NCI-H226 (cell line): ENCODE measurements at regions not wholly inside any gene's neighbourhood (a gene's known extent, or its start where the extent isn't known, plus 50 kb on each side); places are given as distances from the start of the nearest gene placed in this dataset.

Experiments used
- DNase-seq: peaks from one replicate; pipeline ENCODE4 v3.0.0-alpha.2; 2015

GRCh38 chr4:14496969-14497368 is 505.3 kb upstream of the CPEB2 start:
- DNase-seq = no peak

- no peak for DNase-seq
Measured at GRCh38 chr4:14504162-14504561, 498.1 kb upstream of the CPEB2 start.

DNA sequence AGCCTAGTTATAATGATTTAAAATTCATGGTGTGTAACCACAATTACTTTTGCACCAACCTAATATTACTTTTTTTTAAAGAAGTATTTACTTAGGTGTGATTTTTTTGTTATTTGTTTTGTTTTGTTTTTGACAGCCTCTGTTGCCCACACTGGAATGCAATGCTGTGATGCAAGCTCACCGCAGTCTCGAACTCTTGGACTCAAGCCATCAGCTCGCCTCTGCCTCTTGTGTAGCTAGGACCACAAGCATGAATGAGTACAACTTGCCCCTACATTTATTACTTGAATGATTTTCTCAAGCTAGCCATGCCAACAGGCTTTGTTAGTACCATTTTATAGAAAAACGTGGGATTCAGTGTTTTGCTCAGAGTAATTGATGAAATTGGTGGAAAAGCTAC is 488.8 kb upstream of the CPEB2 start:
- no peak for DNase-seq

GRCh38 chr4:14515556-14515955 is 486.7 kb upstream of the CPEB2 start:
- DNase-seq = no peak

- DNase-seq = no peak
Measured at GRCh38 chr4:14518136-14518535, 484.1 kb upstream of the CPEB2 start.

GRCh38 chr4:14520171-14520570 is 482.1 kb upstream of the CPEB2 start:
- DNase-seq = no peak

GRCh38 chr4:14524276-14524675 is 478.0 kb upstream of the CPEB2 start:
- DNase-seq = peak; percentile 58

- no peak for DNase-seq
Measured at GRCh38 chr4:14528918-14529317, 473.4 kb upstream of the CPEB2 start.

- DNase-seq = peak; percentile 6
Measured at GRCh38 chr4:14529653-14530052, 472.6 kb upstream of the CPEB2 start.

DNA sequence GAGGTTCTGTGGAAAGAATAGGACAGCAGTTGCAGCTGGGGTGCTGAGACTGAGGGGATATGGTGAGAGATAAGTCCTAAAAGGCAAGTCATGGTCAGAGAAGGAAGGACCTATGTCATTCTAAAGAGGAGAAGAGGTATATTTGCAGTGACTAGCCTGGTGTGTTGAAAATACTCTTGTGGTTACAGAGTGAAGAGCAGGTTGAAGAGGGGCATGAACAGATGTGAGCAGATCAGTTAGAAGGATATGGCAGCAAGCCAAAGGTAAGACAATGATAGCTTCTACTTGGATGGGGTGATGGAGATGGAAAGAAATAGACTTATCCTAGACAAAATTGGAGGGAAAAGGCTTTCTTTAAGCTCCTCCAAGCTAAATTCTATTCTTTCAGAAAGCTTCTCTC is 469.8 kb upstream of the CPEB2 start:
- no peak for DNase-seq

DNA sequence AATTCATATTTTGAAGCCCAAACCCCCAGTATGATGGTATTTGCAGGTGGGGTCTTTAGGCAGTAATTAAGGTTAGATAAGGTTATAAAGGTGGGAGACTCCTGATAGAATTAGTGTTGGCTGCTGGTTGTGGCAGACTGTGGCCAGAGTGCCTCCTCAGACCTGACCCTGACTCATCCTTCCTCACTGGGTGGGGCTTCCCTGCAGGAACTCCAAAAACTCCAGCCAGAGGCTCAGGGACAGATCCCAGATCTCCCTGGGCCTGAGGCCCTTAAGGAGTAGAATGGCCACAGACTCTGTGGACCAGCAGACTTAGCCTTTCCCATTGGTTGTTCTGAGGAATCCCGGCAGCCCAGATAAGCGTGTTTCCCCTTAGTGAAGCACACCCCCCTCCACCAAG is 463.0 kb upstream of the CPEB2 start:
- no peak for DNase-seq

GRCh38 chr4:14545163-14545562 is 457.1 kb upstream of the CPEB2 start:
- no peak for DNase-seq

DNA sequence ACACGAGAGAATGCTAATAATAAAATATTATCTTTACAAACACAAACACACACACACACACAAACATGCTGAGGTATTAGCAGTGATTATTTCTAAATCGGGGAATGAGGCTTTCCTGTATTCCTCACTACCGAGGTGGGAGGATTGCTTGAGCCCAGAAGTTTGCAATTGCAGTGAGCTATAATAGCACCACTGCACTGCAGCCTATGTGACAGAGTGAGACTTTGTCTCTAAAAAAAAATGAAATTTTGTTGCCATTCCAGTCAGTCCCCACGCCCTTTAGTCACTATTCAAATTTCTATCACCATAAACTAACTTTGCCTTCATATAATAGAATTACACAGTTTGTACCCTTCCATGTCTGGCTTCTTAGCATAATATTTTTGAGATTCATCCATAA is 456.5 kb upstream of the CPEB2 start:
- no peak for DNase-seq

- DNase-seq = no peak
Measured at GRCh38 chr4:14552119-14552518, 450.2 kb upstream of the CPEB2 start.

GRCh38 chr4:14559646-14560045 is 442.6 kb upstream of the CPEB2 start:
- DNase-seq = no peak

DNA sequence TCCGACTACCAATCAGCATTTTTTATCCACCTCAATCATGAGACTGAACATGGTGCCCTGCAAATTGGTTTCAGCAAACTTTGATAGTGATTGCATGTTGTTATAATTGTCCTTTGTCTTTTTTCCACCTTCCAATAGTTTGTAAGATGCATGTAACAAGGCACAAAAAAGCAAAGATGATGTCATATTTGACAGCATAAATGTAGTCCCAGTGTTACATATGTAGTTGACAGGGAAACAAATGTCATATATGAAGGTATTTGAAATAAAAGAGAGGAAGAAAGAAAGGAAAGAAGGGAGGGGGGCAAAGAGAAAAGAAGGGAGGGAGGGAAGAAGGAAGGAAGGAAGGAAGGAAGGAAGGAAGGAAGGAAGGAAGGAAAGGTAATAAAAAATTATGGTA is 441.7 kb upstream of the CPEB2 start:
- DNase-seq = no peak

DNA sequence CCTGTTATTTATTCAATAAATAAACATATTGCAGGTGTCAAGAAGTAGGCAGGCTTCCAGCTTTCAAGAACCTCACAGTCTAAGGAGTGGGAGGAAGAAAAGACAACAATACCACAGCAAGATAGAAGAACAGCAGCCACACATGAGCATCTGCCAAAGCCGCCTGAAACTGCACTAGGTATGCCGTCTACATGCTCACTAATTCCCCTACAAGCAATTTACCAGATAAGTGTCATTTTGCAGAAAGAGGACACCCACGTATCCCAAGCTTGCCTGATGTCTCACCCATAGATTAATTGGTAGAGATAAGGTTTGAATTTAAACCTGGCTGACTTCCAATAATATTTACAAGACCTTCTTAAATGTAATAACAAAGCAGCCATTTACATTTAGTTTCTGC is 439.4 kb upstream of the CPEB2 start:
- DNase-seq = no peak

DNA sequence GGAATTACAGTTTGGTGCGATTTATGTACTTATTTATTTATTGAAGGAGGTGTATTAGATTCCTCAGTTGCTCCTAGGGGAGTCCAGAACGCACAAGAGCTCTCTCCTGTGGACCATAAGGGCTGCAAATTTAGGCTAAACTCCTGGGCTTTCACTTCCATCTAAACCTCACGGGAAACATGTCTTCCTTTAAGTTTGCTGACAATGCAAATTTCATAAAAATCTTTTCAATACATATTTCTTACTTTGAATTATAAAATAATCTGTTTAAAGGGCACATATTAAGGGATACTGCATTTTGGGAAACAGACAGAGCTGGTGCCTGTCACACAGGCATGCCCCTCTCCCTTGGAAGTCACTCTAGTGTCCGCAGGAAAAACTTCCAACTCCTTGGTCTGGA is 438.0 kb upstream of the CPEB2 start:
- no peak for DNase-seq

GRCh38 chr4:14566518-14566917 is 435.8 kb upstream of the CPEB2 start:
- no peak for DNase-seq

- no peak for DNase-seq
Measured at GRCh38 chr4:14568351-14568750, 433.9 kb upstream of the CPEB2 start.

GRCh38 chr4:14575289-14575688 is 427.0 kb upstream of the CPEB2 start:
- no peak for DNase-seq

DNA sequence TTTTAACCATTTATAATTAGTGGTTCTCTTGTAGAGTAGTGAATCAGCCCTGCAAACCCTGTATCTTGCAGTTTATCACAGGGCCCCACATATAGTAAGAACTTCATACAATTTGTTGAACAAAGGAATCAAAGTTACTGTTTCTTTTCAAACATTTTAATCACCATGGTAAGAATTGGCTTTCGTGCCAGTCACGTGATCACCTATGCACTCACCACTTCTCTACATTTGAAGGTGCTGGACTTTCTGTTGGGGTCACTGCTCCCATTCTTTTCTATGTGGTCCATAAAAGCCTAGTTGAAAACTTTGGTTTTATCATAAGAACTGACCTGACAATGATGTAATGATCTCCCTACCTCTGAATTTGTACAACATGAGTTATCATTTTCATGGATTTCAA is 426.4 kb upstream of the CPEB2 start:
- no peak for DNase-seq

- DNase-seq = no peak
Measured at GRCh38 chr4:14580061-14580460, 422.2 kb upstream of the CPEB2 start.

DNA sequence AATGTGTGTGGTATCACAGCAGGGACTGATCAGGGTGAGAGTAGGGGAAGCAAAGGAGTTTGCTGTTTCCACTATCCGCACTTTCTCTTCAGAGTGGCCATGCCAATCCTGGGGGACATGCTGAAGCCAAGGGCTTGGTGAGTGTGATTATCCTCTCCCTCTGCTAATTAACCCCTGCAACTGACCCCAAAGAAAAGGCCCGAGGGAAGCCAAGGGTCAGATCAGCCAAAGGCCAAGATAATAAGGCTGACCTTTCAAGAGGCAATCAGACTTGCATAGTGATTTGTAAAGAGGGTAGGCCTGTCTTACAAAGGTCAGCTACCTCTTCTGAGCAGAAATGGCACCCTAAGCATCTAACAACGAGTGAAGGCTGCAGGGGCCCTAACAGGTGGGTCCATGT is 420.5 kb upstream of the CPEB2 start:
- no peak for DNase-seq

- no peak for DNase-seq
Measured at GRCh38 chr4:14582677-14583076, 419.6 kb upstream of the CPEB2 start.

DNA sequence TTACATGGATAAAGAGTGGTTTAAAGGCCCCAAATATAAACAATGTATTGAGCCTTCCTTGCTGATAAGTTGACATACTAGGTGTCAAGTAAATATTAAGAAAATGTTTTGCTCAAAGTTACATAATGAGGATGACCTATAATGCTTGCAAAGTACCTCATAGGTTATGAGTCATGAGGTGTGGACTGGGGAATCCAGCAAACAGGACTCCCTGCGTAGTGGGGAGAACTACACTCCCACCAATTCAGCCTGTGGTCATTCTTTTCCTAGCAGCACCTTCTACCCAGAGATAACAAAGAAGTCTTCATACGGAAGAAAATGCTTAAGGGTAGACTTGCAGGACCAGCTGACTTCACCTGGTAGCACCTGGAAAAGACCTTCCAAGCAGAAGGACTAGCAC is 418.9 kb upstream of the CPEB2 start:
- peak; percentile 61 for DNase-seq
